ENCODE measurements at regions not wholly inside any gene's neighbourhood (a gene's known extent, or its start where the extent isn't known, plus 50 kb on each side); places are given as distances from the start of the nearest gene placed in this dataset.

DNA sequence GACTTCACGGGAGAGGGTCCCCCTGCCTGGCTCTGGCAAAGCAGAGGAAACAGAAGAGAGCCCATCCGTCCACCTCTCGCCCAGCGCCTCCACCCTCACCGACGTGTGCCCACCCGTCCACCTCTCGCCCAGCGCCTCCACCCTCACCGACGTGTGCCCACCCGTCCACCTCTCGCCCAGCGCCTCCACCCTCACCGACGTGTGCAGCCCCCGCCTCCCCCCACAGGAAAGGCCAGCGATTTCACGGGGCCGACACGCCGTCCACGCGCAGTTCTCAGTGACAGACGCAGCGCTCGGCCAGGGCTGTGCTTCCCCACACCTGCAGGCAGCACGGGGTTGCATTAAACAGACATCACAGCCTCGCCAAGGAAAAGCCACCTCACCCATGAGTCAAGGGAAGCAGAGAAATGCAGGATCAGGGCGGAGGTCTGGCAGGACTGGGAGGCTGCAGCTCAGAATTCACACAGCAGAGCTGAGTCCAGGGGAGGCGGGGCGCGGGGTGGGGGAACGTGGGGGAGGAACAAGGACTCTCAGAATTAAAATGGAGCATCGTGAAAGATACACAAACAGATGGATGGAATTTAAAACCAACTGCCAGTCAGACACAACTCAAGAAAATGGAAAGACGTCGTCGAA, 377.7 kb downstream of the BRD1 start:
- DNase-seq: no peak

DNA sequence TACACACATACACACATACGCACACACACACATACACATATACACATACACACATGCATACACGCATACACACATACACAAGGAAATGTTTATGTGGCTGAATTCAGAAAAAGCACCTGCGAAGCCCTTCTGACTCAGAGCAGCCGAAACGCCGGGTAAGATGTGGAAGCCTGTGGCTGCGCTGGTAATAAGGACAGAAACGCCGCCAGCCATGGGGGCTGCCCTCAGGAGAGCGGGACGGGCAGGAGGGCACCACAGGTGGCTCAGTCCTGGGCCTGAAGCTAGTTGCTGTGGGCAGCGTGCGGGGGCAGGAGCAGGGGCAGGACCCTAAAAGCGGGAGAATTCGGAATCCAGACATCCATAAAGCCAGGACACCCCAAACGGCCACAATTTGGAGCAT, 378.3 kb downstream of the BRD1 start:
- no peak for DNase-seq

DNA sequence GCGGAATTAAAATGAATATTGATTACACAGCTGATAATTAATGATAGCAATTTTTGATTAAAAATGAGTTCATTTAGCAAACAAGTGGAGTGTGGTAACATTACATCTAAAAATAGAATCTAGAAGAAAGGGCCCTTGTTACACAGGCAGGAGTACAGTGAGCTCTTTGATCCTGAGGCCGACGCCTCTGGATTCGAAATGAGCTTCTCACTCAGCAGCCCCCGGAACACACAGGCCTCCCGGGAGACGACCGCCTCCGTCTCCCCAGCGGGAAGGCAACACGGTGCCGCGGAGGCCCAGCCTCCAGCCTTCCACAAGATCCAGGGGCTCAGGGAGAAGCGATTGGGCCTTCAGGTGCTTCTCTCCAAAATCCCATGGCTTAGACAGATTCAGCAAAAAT, 379.1 kb downstream of the BRD1 start:
- no peak for DNase-seq

DNA sequence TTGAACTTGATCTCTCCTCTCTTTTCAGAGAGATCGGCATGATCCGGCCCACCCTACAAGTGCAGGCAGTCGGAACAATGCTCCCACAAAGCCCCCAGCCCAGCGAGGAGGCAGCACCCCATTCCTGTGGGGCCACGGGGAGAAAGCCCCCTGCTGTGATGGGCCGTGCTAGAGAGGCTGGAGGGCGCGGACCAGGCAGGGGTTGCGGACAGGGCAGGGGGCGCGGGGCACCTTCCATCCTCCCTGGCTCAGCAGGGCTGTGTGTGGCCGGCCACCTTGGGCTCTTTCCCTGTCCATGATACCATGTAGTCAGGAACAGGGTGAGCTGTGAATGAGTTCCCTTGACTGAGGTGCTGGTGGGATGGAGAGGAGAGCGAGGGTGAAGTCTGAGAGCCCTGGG, 379.8 kb downstream of the BRD1 start:
- DNase-seq: no peak

DNA sequence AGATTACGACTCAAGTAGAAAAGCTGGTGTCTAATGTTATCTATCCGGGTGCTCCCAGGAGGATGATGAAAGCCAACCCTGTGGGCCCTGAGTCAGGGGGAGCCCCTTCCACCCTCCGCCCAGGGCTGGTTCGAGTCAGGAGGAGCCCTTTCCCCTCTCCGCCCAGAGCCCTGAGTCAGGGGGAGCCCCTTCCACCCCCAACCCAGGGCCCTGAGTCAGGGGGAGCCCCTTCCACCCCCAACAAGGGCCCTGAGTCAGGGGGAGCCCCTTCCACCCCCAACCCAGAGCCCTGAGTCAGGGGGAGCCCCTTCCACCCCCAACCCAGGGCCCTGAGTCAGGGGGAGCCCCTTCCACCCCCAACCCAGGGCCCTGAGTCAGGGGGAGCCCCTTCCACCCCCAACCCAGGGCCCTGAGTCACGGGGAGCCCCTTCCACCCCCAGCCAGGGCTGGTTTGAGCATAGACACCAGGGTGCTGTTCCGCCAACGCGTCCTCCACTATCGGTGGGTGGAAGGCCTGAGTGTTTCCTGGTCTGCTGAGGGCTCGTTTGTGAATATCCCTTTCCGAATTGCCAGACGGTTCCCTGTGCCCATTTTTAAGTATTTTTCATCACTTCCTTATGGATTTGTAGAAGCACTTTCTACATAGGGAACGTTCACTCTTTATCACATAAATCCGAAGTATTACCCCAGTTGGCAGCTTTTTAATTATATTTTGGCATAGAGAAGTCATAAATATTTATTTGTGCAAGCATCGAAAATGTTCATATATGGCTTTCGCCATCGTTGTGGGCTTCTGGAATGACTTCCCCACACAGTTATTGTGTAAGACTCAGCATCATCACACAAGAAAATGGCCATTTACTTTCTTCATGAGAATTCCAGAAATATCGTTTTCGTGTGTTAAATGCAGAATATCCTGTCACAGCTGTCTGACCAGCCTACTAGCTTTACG, 380.6 kb downstream of the BRD1 start:
- DNase-seq: no peak

DNA sequence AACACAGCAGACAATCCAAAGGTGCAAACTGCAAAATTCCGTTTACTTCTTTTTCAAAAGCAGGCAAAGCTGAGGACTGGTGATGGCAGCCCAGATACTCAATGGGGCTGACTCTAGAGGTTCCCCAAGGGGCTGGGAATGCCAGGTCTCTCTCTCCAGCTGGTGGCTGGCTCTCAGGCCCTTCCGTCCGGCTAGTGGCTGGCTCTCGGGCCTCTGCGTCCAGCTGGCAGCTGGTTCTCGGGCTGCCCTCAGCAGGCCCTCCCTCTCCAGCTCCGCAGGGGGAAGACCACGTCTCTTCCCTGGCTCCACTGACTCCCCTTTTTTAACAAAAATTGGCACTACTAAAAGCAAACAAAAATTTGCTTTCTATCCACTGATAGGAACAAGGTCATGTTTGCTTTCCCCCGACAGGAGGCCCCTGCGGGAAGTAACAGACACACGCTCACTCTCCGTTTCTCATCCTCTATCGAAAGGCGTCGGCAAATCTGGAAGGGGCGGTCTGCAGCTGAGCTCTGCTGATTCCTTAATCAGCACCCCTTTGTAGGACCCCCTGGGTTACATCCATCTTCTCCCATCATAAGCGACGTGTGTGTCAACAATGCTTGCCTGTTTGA, 381.4 kb downstream of the BRD1 start:
- no peak for DNase-seq

DNA sequence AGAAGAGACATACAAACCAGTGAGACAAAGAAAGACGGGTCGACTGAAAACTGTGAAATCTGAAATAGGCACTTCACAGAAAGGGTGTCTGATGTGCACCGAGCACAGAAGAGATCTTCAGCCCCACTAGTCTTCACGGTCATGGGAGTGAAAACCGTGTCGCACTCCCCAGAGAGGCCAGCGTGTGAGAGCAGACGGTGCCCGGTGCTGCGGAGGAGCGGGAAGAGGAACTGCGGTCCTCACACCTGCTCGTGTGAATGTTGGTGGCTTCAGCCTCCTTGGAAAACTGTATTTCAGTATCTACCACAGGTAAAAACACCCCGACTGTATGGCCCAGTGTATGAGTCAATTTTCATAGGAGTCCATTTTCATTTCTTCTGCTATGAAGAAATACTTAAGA, 382.9 kb downstream of the BRD1 start:
- no peak for DNase-seq

DNA sequence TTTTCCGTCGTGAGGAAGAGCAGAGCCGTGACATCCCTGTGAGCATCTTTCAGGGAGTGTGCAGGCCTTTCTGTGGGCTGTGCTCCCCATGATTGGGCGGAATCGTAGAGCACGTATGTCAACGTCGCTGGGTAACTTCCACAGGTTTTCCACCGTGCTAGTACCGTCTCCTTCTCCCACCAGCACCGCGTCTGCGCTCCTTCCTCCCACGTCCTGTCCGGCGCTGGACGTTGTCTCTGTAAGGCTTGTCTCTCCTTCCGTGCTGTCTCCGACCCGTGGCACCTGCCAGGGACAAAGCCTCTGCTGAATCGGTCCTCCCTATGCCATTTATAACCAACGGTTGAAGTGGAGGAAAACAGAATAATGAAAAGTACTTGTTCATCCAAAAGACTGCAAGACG, 386.7 kb downstream of the BRD1 start:
- DNase-seq: no peak

DNA sequence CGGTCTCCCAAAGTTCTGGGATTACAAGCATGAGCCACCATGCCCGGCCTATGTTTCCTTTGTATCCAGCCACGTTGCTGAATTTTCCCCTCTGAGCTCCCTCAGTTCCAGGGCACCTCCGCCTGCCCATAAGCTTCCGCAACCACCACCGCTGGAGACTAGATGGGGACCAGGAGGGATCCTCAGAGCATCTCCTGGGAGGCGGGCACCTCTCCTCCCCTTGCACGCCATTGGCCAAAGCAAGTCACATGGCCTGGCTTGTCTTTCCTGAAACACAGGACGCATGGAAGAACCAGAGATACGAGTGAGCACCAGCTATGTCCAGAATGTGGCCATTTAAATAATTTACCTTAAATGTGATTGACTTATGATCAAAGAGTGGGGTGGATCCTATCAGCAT, 388.3 kb downstream of the BRD1 start:
- no peak for DNase-seq

DNA sequence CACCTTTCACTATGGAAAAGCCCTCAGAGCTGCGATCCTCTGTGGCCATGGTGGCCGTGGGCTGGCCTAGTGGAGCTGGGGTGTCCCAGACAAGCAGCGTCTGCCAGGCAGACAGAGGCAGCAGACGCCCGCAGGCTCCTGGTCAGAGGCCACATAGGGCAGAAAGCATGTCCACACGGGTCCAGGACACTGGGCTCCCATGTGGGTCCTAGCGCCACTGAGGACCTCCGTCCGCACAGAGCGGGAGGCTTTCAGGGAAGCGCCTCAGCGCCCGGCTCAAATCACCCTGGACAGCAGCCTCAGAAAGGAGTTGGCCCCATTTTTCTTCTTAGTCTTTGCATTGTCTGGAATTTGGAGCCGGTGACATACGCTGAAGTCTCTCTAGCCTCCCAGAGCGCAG, 389.7 kb downstream of the BRD1 start:
- no peak for DNase-seq

DNA sequence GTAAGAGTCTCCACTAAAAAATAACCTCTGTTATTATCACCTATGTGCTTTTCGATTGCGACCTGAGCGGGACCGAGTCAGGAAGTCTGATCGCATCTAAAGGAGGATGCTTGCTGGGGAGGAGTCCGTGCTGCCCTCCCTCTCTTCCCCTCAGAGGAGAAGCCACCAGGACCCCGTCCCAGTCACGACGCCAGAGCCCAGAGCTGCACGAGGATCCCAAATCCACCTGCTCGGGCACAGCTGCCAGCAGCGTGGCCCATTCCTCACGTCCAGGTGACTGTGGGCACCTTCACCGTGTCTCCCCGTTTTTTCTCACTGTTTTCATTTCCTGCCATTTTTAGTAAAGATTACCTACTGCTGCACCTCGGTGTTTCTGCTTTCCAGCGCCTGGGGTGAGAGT, 390.3 kb downstream of the BRD1 start:
- DNase-seq: no peak

DNA sequence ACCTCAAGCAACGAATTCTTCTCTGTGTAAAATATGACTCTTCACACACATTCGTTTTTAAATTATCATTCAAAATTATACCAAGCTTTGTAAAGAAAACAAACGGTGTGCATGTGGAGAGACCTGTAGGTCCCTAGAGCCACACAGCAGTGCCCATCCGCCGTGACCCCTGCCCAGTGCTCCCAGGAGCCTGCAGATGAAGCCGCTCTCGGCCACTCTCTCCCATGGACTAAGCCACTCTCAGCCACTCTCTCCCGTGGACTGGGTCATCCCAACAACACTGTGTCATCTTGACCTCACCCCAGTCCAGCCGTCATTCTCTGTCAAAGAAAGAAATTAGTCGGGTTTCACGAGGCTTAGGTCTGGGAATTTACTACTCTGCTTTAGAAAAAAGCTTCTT, 391.6 kb downstream of the BRD1 start:
- no peak for DNase-seq

DNA sequence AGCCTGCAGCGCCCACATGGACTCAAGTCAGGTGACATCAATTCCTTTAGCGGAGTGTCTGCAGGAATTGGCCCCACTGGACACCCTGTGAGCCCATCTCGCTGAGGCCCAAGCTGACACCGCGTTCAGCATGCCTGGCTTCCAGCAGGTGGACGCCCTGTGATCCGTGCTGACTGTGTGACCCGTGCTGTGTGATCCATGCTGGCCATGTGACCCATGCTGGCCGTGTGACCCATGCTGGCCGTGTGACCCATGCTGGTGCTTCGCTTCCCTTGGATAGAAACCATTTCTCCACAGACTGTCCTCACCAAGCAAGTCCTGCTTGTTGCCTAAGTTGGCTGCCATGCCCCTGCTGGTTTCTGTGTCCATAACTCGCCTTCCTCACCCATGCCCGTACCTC, 392.1 kb downstream of the BRD1 start:
- no peak for DNase-seq

DNA sequence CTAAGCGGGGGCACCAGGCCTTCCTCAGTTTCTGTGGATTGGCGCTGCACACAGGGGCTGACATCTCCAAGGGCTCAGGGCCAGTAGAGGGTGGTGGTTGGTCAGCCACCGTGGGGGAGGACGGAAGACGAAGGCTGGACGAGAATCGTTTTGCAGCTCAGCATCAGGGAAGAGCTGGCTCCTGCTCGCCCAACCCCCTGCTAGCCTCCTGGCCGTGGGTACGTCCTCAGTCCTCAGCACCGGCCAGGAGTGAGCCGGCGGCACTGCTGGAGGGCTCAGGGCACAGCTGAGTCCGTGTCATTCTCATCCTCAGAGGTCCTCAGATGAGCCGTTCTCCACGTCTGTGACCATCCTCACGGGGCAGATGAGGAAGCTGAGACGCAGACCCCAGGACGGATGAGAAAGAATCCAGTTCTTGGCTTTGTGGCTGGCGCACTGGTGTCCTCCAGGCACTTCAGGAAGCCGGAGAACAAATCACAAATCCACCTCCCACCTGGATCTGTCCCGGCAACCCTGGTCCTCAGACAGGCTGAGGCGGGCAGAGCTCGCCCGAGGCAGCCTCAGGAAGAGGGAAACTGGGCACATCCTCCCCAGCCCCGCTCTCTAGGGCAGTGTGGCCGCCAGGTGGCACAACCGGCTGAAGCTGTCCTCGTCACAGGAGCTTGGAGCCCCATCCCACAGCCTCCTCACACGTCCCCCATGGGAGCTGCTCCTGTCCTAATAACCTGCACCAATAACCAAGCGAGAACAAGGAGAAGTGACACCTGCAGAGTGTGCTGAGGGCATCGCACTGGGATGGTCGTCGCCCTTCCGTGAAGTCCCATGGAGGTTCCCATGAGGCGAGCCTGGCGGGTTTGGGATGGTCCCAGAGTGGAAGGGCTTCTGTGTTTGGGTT, 393.7 kb downstream of the BRD1 start:
- no peak for DNase-seq

DNA sequence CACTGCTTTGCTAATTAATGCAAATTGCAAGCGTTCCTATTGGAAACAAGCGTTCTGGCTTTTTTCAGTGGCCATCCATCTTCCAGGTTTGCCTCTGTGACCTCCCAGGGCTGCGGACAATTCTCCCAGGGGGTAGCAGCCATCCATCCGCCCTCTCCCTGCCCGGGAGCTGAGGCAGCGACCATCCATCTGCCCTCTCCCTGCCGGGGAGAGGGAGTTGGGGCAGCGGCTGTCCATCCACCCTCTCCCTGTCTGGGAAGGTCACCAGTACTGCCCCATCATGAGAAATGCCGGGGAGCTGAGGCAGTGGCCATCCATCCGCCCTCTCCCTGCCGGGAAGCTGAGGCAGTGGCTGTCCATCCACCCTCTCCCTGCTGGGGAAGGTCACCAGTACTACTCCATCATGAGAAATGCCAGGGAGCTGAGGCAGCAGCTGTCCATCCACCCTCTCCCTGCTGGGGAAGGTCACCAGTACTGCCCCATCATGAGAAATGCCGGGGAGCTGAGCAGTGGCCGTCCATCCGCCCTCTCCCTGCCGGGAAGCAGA, 394.7 kb downstream of the BRD1 start:
- no peak for DNase-seq

DNA sequence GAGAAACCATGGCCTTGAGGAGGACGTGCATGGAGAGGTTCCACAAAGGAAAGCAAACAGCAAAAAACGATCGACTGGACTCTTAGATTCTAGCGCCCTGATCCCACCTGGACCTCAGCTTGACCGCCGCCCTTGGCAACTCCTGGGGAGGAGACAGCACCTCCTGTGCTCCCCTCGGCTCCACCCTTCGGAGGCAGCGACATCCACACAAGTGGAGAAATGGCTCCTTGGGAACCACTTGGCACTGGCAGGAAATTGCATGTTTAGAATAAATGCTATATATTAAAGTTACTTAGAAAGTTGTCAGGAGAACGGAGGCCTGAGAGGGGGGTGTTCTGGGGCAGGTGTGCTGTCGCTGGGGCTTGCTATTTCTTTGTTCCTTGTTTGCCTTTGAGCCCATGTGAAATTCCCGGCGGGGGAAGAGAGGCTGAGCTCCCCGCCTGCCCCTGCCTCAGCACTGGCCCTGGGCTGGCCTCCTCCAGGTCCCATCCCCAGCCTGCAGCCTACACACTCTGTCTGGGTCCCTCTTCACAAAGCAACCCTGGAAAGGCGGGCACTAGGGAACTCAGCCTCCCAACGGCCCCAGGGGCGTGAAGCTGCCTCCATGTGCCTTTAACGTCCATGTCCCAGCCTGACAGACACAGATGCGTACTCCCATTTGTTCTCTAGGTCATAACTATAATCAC, 395.3 kb downstream of the BRD1 start:
- no peak for DNase-seq

DNA sequence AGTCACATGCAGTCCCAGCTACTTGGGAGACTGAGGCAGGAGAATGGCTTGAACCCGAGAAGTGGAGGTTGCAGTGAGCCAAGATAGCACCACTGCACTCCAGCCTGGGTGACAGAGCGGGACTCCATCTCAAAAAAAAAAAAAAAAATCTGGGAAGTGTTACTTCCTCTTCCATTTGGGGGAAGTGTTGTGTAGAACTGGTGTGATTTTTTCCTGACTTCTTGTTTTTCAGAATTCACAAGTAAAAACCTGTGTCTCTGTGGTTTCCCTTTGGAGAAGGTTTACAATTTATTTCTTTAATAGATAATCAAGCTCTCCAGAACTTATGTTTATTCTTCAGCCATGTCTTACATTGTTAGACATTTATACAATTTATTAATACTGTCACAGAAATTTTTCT, 396.1 kb downstream of the BRD1 start:
- DNase-seq: no peak

DNA sequence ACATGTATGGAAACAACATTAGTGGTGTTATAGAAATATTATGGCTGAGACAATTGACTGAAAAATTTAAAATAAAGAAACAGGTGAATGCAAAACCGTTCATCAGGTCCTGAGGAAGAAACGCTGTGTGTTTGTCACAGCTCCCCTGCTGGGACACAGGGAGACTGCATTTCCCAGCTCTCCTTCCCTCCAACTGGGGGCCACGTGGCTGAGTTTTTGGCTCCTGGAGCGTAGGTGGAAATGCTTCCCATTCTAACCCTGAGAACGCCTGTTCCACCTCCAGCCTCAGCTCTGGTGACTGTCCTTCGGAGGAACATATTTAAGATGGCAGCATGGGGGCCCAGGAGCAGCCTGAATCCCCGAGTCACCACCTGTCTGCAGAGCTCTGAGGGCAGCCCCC, 398.6 kb downstream of the BRD1 start:
- DNase-seq: no peak

DNA sequence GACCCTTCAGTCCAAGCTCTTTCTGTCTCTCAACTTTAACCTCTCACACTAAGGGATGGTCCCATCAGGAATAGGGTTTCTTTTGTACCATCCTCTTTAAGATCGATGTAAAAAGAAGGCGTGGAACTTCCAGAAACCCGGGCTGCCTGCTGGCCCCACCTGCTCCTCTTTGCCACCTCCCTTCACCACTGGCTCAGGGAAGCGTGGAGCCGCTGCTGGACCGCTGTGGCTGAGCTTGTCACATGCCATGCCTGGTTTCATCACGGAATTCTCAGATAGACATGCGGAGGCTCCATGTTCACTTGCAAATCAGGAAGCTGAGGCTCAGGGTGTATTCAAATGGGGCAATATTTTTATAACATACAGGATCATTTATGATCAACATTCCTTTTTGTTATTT, 399.7 kb downstream of the BRD1 start:
- no peak for DNase-seq

DNA sequence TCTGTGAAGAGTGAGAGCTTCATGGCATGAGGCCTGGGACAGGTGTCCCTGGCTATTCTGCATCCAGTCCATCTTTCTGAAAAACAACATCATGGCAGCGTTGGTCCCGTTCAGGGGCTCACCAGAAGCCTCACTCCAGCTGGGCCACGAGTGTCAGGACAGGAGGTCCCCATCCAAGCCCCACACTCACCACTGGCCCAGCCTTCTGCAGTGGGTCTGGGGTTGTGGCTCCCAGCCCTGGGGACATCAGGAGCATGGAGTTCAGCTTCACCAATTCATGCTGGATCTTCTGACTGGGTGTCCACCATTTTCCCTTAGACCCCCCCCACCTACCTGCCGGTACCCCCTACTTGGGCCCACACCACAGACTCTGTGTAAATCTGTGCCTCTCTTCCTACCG, 400.3 kb downstream of the BRD1 start:
- DNase-seq: no peak

DNA sequence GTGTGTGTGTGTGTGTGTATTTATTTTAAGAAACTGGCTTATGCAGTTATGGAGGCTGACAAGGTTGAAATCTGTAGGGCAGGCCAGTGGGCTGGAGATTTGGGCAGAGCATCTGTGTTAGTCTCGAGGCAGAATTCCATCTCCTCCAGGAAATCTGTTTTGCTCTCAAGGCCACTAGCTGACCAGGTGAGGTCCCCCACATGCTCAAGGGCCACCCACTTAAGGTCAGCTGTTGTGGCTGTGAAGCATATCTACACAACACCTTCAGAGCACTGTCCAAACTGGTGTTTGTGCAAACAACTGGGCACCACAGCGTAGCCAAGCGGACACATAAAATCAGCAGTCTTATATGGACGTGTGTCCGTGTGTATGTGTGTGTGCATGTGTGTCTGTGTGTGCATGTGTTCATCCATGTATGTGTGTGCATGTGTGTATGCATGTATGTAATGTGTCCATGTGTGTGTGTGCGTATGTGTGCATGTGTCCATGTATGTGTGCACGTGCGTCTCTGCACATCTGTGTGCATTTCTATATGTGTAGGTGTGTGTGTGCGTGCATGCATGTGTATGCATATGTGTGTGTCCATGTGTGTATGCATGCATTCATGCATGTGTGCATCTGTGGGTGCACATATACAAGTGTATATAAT, 400.9 kb downstream of the BRD1 start:
- no peak for DNase-seq

DNA sequence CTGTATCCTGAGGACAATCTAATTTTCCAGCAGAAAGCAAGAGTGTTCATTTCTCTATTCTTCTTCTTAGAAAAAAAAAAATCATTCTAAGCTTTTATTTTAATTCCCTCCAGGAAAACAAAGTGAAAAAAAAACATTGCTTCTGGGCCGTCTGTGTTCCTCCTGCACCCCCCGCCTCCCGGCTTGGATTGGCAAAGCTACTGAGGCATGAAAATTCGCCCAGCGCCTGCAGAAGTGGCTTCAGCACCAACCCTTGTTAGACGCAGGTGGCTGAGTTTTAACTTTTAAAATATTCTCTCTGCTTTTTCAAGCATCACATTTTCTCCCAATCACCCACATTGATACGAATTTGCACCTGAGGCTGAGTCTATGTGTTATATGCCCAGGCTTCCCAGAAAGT, 401.6 kb downstream of the BRD1 start:
- no peak for DNase-seq
